ENCODE measurements at regions not wholly inside any gene's neighbourhood (a gene's known extent, or its start where the extent isn't known, plus 50 kb on each side); places are given as distances from the start of the nearest gene placed in this dataset.

DNA sequence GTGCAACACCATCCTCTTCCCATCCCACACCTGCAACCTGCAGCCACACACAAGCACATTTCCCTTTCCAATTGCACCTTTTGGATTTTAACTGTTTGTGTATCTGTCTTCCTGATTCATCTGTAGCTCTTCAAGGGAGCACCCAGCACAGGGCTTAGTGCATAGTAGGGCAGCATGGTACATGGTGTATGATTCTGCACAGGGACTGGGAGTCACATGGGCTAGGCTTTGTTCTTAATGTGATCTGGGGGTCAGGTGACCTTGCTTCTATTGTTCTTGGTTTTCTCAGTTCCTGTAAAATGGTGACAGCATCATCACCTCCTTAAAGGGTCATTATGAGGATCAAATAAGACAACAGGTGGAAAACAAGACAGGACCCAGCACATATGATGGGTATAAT lies 419.3 kb downstream of the MATN1 start:
- Histone ChIP-seq H3K27ac (ENCODE audit: control insufficient read depth, insufficient read depth) (no peak overlapping the region), H3K27me3 (replicated peaks in 1 of 2; ENCODE audit: control insufficient read depth in 2 of 2, insufficient read depth in 2 of 2, low read length in 1 of 2) (no peaks in the 10 kb centered on the region; a peak in 1 of 4 replicates), H3K4me3 (no peak overlapping the region), H3K9ac (ENCODE audit: control insufficient read depth, insufficient read depth, low read length) (no peak overlapping the region), H3K9me3 (replicated peaks; ENCODE audit: control insufficient read depth, insufficient read depth, low read length) (no peaks in the 10 kb centered on the region), H3K36me3 (ENCODE audit: control insufficient read depth in 2 of 2, insufficient read depth in 2 of 2, low read length in 1 of 2) (no peaks in the 10 kb centered on the region), H3K4me1 (ENCODE audit: control insufficient read depth, insufficient read depth, low read length) (no peaks in the 10 kb centered on the region), H4K20me1 (ENCODE audit: control insufficient read depth, insufficient read depth) (no peaks in the 10 kb centered on the region), H3K79me2 (ENCODE audit: control insufficient read depth, insufficient read depth, low read length) (no peaks in the 10 kb centered on the region), H3K4me2 (ENCODE audit: control insufficient read depth, insufficient read depth) (no peak overlapping the region), H2AFZ (ENCODE audit: control insufficient read depth, low read depth, low read length) (no peak overlapping the region)
- ChIA-PET CTCF (no interaction called here), POLR2A (no interaction called here), SMC1A (ENCODE audit: uncharacterized antibody, unreplicated experiment) (no interaction called here), RAD21 (ENCODE audit: unreplicated experiment) (no interaction called here)
- in situ Hi-C loops (cut with MboI) (no loop called here), intact Hi-C loops (cut with micrococcal nuclease; ENCODE audit: unreplicated experiment) (no loop called here)
- DNase-seq (ENCODE audit: low read depth, low spot score), result no peak
- ATAC-seq, result no peak
- BruUV-seq (replicated peaks), result no TSS peak
- no peak for FAIRE-seq
- peak; percentile 26; the same call in 1 of the 2 replicates for TF ChIP-seq USF2 (IDR thresholded peaks at IDR 0.05; ENCODE audit: borderline replicate concordance, low read depth, low read length)
- no peak for TF ChIP-seq TCF3 (IDR thresholded peaks at IDR 0.05; ENCODE audit: borderline replicate concordance, insufficient read depth, low read depth, low read length)
- TF ChIP-seq, protein P1, sequence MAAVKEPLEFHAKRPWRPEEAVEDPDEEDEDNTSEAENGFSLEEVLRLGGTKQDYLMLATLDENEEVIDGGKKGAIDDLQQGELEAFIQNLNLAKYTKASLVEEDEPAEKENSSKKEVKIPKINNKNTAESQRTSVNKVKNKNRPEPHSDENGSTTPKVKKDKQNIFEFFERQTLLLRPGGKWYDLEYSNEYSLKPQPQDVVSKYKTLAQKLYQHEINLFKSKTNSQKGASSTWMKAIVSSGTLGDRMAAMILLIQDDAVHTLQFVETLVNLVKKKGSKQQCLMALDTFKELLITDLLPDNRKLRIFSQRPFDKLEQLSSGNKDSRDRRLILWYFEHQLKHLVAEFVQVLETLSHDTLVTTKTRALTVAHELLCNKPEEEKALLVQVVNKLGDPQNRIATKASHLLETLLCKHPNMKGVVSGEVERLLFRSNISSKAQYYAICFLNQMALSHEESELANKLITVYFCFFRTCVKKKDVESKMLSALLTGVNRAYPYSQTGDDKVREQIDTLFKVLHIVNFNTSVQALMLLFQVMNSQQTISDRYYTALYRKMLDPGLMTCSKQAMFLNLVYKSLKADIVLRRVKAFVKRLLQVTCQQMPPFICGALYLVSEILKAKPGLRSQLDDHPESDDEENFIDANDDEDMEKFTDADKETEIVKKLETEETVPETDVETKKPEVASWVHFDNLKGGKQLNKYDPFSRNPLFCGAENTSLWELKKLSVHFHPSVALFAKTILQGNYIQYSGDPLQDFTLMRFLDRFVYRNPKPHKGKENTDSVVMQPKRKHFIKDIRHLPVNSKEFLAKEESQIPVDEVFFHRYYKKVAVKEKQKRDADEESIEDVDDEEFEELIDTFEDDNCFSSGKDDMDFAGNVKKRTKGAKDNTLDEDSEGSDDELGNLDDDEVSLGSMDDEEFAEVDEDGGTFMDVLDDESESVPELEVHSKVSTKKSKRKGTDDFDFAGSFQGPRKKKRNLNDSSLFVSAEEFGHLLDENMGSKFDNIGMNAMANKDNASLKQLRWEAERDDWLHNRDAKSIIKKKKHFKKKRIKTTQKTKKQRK (IDR thresholded peaks at IDR 0.05; ENCODE audit: low read depth, low read length), result no peak
- TF ChIP-seq SPI1 (IDR thresholded peaks at IDR 0.05; ENCODE audit: borderline replicate concordance, insufficient read depth, low read depth, low read length), result peak; percentile 14; the same call in 1 of the 2 replicates
- TF ChIP-seq RAD51 (IDR thresholded peaks at IDR 0.05), result peak; percentile 75
- no peak for TF ChIP-seq HDAC6 (IDR thresholded peaks at IDR 0.05; ENCODE audit: unreplicated experiment)
- TF ChIP-seq ZBTB11 (CRISPR knock-in tag; IDR thresholded peaks at IDR 0.05), result no peak
